Mucosa of rectum (tissue), 2 donors: ENCODE measurements at regions not wholly inside any gene's neighbourhood (a gene's known extent, or its start where the extent isn't known, plus 50 kb on each side); places are given as distances from the start of the nearest gene placed in this dataset.

Experiments
- H3K27ac ChIP-seq, 2 donors: one replicate each; pipeline ENCODE4 v1.7.0; 2013; ENCODE audit warnings: inconsistent platforms in 2 of 2, low read depth in 2 of 2, low read length in 2 of 2
- H3K27me3 ChIP-seq, 2 donors: one replicate each; pipeline ENCODE4 v1.7.0; 2013; ENCODE audit warnings: low read length in 2 of 2; ENCODE audit not compliant: control insufficient read depth in 2 of 2, insufficient read depth in 2 of 2
- H3K36me3 ChIP-seq, 2 donors: one replicate each; pipeline ENCODE4 v1.7.0; 2013; ENCODE audit warnings: low read length in 2 of 2; ENCODE audit not compliant: control insufficient read depth in 2 of 2, insufficient read depth in 2 of 2
- H3K4me1 ChIP-seq, 2 donors: one replicate each; pipeline ENCODE4 v1.7.0; 2013; ENCODE audit warnings: low read length in 2 of 2, mild to moderate bottlenecking in 1 of 2; ENCODE audit not compliant: control insufficient read depth in 2 of 2, insufficient read depth in 2 of 2
- H3K4me3 ChIP-seq, 2 donors: one replicate each; pipeline ENCODE4 v1.7.0; 2013; ENCODE audit warnings: low read length in 2 of 2
- H3K9ac ChIP-seq, 2 donors: one replicate each; pipeline ENCODE4 v1.7.0; 2013; ENCODE audit warnings: low read length in 2 of 2, low read depth in 1 of 2, mild to moderate bottlenecking in 1 of 2
- H3K9me3 ChIP-seq, 2 donors: one replicate each; pipeline ENCODE4 v1.7.0; 2013; ENCODE audit warnings: low read length in 2 of 2; ENCODE audit not compliant: control insufficient read depth in 2 of 2
- donor health status: healthy.
- donor health status: Normal muscosa, but diverticular disease.

- Histone ChIP-seq H3K4me1 (no peaks in the 10 kb centered on the region), H3K36me3 (no peaks in the 10 kb centered on the region), H3K9me3 (no peaks in the 10 kb centered on the region), H3K27me3 (no peaks in the 10 kb centered on the region), H3K9ac (no peak overlapping the region), H3K27ac (no peak overlapping the region), H3K4me3 (no peak overlapping the region)
Observed at GRCh38 chrX:10743476-10743875, 123.1 kb upstream of the MID1 start.

- Histone ChIP-seq H3K36me3 (no peaks in the 10 kb centered on the region), H3K9ac (no peak overlapping the region), H3K9me3 (no peaks in the 10 kb centered on the region), H3K4me3 (no peak overlapping the region), H3K4me1 (no peaks in the 10 kb centered on the region), H3K27ac (no peak overlapping the region), H3K27me3 (no peaks in the 10 kb centered on the region)
Observed at GRCh38 chrX:10744007-10744406, 123.6 kb upstream of the MID1 start.

- H3K27me3 ChIP-seq: peaks cover 0 to 3% of the 10 kb centered on the region in 2 donors
- H3K36me3 ChIP-seq: no peaks in the 10 kb centered on the region
- H3K9me3 ChIP-seq: no peaks in the 10 kb centered on the region
- no peaks in the 10 kb centered on the region for H3K4me1 ChIP-seq
- H3K4me3 ChIP-seq: no peak overlapping the region
- H3K27ac ChIP-seq: no peak overlapping the region
- no peak overlapping the region for H3K9ac ChIP-seq
Observed at GRCh38 chrX:10747975-10748374, 127.6 kb upstream of the MID1 start.

GRCh38 chrX:10749113-10749512 is 128.7 kb upstream of the MID1 start:
- Histone ChIP-seq H3K4me1 (no peaks in the 10 kb centered on the region), H3K4me3 (no peak overlapping the region), H3K9me3 (no peaks in the 10 kb centered on the region), H3K27me3 (peaks cover 0 to 3% of the 10 kb centered on the region in 2 donors), H3K9ac (no peak overlapping the region), H3K36me3 (no peaks in the 10 kb centered on the region), H3K27ac (no peak overlapping the region)

GRCh38 chrX:10750581-10750980 is 130.2 kb upstream of the MID1 start:
- no peak overlapping the region for H3K27ac ChIP-seq
- H3K9me3 ChIP-seq: no peaks in the 10 kb centered on the region
- no peaks in the 10 kb centered on the region for H3K4me1 ChIP-seq
- H3K4me3 ChIP-seq: no peak overlapping the region
- H3K36me3 ChIP-seq: no peaks in the 10 kb centered on the region
- no peak overlapping the region for H3K9ac ChIP-seq
- peaks cover 0 to 3% of the 10 kb centered on the region in 2 donors for H3K27me3 ChIP-seq

- Histone ChIP-seq H3K9me3 (no peaks in the 10 kb centered on the region), H3K27ac (no peak overlapping the region), H3K4me1 (no peaks in the 10 kb centered on the region), H3K9ac (no peak overlapping the region), H3K27me3 (peaks cover 0 to 3% of the 10 kb centered on the region in 2 donors), H3K36me3 (no peaks in the 10 kb centered on the region), H3K4me3 (no peak overlapping the region)
Observed at GRCh38 chrX:10753116-10753515, 132.7 kb upstream of the MID1 start.

- H3K9ac ChIP-seq: no peak overlapping the region
- no peak overlapping the region for H3K27ac ChIP-seq
- H3K4me3 ChIP-seq: no peak overlapping the region
- H3K9me3 ChIP-seq: no peaks in the 10 kb centered on the region
- peaks cover 0 to 3% of the 10 kb centered on the region in 2 donors for H3K27me3 ChIP-seq
- H3K36me3 ChIP-seq: no peaks in the 10 kb centered on the region
- no peaks in the 10 kb centered on the region for H3K4me1 ChIP-seq
Observed at GRCh38 chrX:10754445-10754844, 134.1 kb upstream of the MID1 start.

- Histone ChIP-seq H3K4me1 (no peaks in the 10 kb centered on the region), H3K9me3 (no peaks in the 10 kb centered on the region), H3K27ac (no peak overlapping the region), H3K36me3 (no peaks in the 10 kb centered on the region), H3K4me3 (no peak overlapping the region), H3K27me3 (peaks cover 0 to 3% of the 10 kb centered on the region in 2 donors), H3K9ac (no peak overlapping the region)
Observed at GRCh38 chrX:10755439-10756334, 135.3 kb upstream of the MID1 start.

- Histone ChIP-seq H3K27ac (no peak overlapping the region), H3K36me3 (no peaks in the 10 kb centered on the region), H3K4me3 (no peak overlapping the region), H3K9me3 (no peaks in the 10 kb centered on the region), H3K4me1 (no peaks in the 10 kb centered on the region), H3K9ac (no peak overlapping the region), H3K27me3 (peaks cover 0 to 3% of the 10 kb centered on the region in 2 donors)
Observed at GRCh38 chrX:10756441-10756840, 136.1 kb upstream of the MID1 start.

GRCh38 chrX:10759141-10759799 is 138.9 kb upstream of the MID1 start:
- Histone ChIP-seq H3K4me3 (no peak overlapping the region), H3K9me3 (no peaks in the 10 kb centered on the region), H3K9ac (no peak overlapping the region), H3K27me3 (no peaks in the 10 kb centered on the region), H3K27ac (no peak overlapping the region), H3K4me1 (no peaks in the 10 kb centered on the region), H3K36me3 (no peaks in the 10 kb centered on the region)
